BJ (cell line): ENCODE measurements at regions not wholly inside any gene's neighbourhood (a gene's known extent, or its start where the extent isn't known, plus 50 kb on each side); places are given as distances from the start of the nearest gene placed in this dataset.

ENCODE experiments used
- CTCF ChIA-PET: fragments of 350-600 bp; formaldehyde crosslinking; extraction: SDS; loops from one replicate; lab custom pipeline; 2021; ENCODE audit warnings: antibody characterized with exemption, inconsistent platforms; lab: Yijun Ruan, JAX
- POLR2A ChIA-PET: fragments of 300-600 bp; sonication (Branson Sonifier 250); formaldehyde crosslinking; extraction: SDS; loops from one replicate; lab custom pipeline; 2021; ENCODE audit warnings: antibody characterized with exemption; lab: Charles Lee
- DNase-seq: peaks from one replicate; pipeline ENCODE4 v3.0.0-alpha.2; 2011; ENCODE audit warnings: low read depth
- H3K27me3 ChIP-seq: 2 replicates; pipeline ENCODE4 v1.6.0; 2011; ENCODE audit warnings: low read length; ENCODE audit not compliant: control insufficient read depth, insufficient read depth
- H3K36me3 ChIP-seq: 2 replicates; pipeline ENCODE4 v1.5.1; 2011; ENCODE audit warnings: low read length; ENCODE audit not compliant: control insufficient read depth, insufficient read depth
- H3K4me3 ChIP-seq: 2 replicates; pipeline ENCODE4 v1.5.1; 2011; ENCODE audit warnings: low read depth, mild to moderate bottlenecking, control low read depth, low read length
- TF ChIP-seq, protein P1 (sequence below): IDR thresholded peaks from 2 replicates; pipeline ENCODE4 v1.5.1; 2011; ENCODE audit warnings: low read depth, mild to moderate bottlenecking, control low read depth, inconsistent platforms, low read length, moderate library complexity; ENCODE audit not compliant: insufficient read depth

DNA sequence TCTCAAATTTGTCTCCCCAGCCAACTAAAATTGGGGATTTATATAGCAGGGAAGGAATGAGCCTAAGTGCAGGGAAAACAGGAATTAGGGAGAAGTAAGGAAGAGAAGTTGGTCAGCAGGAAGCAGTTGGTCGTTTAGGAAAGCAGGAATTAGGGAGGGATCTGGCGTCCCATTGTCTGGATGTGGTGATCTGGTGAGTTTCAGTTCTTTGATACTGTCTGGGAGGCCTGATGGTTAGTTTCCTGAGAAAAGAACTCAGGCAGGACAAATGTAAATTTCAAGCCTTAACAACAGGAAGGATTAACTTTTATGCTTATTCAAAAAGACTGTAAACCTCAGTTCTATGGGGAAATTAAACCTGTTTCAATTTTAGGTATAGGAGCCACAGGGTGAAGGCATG is 116.2 kb upstream of the PRL start:
- TF ChIP-seq, protein P1, sequence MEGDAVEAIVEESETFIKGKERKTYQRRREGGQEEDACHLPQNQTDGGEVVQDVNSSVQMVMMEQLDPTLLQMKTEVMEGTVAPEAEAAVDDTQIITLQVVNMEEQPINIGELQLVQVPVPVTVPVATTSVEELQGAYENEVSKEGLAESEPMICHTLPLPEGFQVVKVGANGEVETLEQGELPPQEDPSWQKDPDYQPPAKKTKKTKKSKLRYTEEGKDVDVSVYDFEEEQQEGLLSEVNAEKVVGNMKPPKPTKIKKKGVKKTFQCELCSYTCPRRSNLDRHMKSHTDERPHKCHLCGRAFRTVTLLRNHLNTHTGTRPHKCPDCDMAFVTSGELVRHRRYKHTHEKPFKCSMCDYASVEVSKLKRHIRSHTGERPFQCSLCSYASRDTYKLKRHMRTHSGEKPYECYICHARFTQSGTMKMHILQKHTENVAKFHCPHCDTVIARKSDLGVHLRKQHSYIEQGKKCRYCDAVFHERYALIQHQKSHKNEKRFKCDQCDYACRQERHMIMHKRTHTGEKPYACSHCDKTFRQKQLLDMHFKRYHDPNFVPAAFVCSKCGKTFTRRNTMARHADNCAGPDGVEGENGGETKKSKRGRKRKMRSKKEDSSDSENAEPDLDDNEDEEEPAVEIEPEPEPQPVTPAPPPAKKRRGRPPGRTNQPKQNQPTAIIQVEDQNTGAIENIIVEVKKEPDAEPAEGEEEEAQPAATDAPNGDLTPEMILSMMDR, result no peak
- CTCF ChIA-PET, result interaction anchor here (0.9 to 1.2 kb wide), 2 partner anchors 11 to 324 kb away, joined by 3 to 4 read pairs; no protein-coding TSS in a partner anchor
- DNase-seq, result no peak
- H3K4me3 ChIP-seq, result no peak overlapping the region
- H3K36me3 ChIP-seq, result no peaks in the 10 kb centered on the region
- H3K27me3 ChIP-seq, result no peaks in the 10 kb centered on the region
- POLR2A ChIA-PET, result no interaction called here

DNA sequence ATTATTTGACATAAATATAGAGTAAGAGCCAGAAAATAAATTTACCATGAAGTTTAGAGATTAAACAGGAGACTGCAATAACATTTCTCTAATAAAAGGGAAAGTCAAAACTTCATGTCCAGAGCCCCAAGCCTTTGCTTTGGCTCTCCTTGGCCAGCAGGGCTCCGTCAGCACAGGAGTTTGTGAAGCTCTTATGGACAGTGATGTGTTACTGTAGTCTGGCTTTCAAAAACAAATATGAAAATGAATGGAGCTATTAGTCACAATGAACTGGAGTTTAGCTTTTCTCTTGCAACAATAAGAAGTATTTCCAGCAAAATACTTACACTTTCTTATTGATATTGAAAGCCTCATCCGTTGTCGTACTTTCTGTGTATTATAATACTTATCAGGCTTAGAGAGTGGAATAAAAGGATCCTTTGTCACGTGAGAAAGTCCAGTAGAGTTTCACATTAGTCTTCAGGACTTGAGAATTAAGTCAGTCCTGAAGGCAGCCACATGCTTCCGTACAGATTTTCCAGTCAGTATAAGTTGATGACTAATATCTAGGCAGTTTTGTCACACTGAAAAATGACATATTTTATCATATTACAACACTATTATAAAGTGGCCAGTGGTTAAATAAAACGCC is 117.0 kb upstream of the PRL start:
- Histone ChIP-seq H3K27me3 (no peaks in the 10 kb centered on the region), H3K4me3 (no peak overlapping the region), H3K36me3 (no peaks in the 10 kb centered on the region)
- ChIA-PET POLR2A (no interaction called here), CTCF (interaction anchor here (0.9 to 1.2 kb wide), 2 partner anchors 12 to 324 kb away, joined by 3 to 4 read pairs; no protein-coding TSS in a partner anchor)
- TF ChIP-seq, protein P1, result no peak
- no peak for DNase-seq

GRCh38 chr6:22418714-22419113 is 121.9 kb upstream of the PRL start:
- TF ChIP-seq, protein P1, result no peak
- no peaks in the 10 kb centered on the region for H3K27me3 ChIP-seq
- no peaks in the 10 kb centered on the region for H3K36me3 ChIP-seq
- POLR2A ChIA-PET, result no interaction called here
- DNase-seq, result no peak
- CTCF ChIA-PET, result no interaction called here
- H3K4me3 ChIP-seq, result no peak overlapping the region

DNA sequence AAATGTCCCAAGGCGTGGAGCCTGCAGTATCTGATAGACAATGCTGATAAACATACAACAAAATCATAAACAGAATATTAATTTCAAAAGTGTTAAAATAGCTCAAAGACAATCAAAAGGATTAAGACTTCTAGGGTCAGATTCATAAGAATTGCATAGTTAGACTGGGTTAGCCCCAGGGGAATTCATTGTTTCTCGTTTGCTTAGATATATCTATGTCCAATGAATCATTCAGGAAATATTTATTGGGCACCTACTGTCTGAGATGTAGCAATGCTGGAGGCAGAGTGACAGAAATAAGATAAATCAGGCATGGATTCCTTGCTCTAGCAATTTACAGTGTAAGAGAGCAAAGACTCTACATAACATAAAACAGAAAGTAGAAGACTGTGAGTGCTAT is 124.4 kb upstream of the PRL start:
- H3K27me3 ChIP-seq, result no peaks in the 10 kb centered on the region
- CTCF ChIA-PET, result no interaction called here
- no peak overlapping the region for H3K4me3 ChIP-seq
- TF ChIP-seq, protein P1, result no peak
- no peak for DNase-seq
- POLR2A ChIA-PET, result no interaction called here
- no peaks in the 10 kb centered on the region for H3K36me3 ChIP-seq

- Histone ChIP-seq H3K4me3 (no peak overlapping the region), H3K27me3 (no peaks in the 10 kb centered on the region), H3K36me3 (no peaks in the 10 kb centered on the region)
- no peak for DNase-seq
- TF ChIP-seq, protein P1, result no peak
- POLR2A ChIA-PET, result no interaction called here
- CTCF ChIA-PET, result no interaction called here
These were observed 127.4 kb upstream of the PRL start for GRCh38 chr6:22424196-22424595.
